GDM1 (cell line): ENCODE measurements at regions not wholly inside any gene's neighbourhood (a gene's known extent, or its start where the extent isn't known, plus 50 kb on each side); places are given as distances from the start of the nearest gene placed in this dataset.

Experiments used
- DNase-seq: peaks from one replicate; lab custom pipeline; 2025; lab: John Stamatoyannopoulos, UW

GRCh38 chr3:95934181-95934580, 880.2 kb upstream of the EPHA6 start:
- no peak for DNase-seq

GRCh38 chr3:95939235-95939809, 875.1 kb upstream of the EPHA6 start:
- no peak for DNase-seq

- no peak for DNase-seq
Observed at GRCh38 chr3:95965704-95966336, 848.6 kb upstream of the EPHA6 start.

DNA sequence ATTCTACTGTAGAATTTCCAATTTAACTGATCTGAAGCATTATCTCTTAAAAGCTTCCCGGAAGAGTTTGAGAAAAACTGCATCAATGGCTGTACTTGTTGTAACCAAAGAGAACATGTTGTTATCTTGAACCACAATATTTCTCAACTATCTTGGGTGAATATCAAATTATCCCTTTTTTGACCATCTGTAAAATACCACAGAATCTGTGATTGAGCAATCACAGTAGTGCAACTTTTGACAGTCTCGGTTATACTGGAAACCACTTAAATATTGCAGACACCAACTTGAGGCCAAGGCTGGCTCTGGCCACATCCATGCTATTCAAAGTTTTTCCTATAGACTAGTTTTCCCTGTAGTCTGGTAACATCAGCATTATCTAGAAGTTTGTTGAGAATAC, 842.8 kb upstream of the EPHA6 start:
- no peak for DNase-seq

DNA sequence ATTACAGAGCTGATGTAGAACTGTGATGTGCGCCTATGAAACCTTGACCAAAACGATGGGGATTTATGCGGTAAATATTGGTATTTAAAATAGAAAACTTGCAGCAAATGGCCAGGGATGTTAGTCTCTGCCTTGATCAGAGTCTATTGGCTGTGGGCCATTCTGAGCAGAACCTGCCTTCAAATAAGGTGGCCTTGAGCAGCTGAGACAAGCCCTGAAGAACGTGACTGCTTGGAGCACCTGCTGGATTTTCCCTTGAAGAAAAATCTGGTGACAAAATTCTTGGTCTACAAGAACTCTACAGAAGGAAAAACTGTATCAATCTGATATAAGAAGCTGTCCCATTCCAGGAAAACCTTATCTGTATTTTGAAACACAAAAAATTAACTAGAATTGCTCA, 820.1 kb upstream of the EPHA6 start:
- DNase-seq, result no peak

DNA sequence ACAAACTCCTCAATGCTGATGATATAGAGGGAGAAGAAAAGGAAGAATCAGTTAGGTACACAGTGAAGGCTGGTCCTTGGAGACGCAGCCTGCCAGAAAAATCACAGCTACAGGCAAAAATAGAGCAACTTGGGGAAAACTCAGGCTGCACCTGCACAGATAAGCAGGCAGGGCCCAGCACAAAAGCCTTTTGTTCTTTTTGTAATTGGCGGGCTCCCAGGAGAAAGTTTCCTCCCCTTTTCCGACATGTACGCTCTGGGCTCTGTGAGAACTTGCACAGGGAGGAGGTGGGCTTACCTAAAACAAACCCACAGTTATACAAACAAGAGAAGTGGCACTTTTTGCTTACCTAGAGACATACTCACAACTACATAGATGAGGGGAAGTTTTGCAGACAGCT, 813.4 kb upstream of the EPHA6 start:
- no peak for DNase-seq

DNA sequence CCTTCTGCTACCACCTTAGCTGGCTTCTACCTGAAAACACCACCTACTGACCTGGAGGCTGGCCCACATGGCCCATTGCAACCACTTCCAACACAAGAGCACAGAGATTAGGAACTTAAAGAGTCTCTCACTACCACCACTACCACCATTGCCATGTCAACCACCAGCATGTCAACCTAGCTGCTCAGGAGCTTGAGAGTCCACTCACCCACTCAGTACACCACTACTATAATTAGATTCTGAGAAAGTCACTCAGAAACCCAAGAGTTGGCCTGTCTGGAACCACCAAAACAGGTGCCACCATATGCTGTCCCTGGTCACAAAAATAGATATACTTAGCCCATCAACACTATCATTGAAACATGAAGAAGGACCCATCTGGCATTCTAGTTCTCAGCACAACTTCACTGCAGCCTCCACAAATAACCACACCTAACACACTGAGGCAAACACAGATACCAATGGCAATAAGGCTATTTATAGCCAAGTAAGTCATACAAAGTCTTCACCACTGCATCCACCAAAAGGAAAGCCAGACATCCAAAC, 806.7 kb upstream of the EPHA6 start:
- no peak for DNase-seq

- DNase-seq, result no peak
Observed at GRCh38 chr3:96012939-96013338, 801.5 kb upstream of the EPHA6 start.

DNA sequence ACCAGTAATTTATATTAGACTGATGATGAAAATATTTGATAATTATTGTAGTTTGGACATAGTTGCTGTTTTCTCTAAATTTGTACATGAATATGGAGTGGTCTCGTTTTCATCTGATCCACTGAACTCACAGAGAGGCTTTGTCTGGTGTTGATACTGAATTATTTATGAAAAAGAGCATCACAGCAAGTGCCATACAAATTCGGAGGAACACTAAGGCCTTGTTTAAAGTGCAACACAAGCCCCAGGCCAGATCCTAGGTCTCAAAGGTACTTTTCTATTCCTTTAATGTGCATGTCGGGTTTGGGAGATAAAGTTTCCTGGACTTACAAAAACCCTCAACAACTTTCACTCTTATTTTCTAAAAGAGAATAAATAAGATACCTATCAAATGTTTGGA, 796.8 kb upstream of the EPHA6 start:
- DNase-seq, result no peak

GRCh38 chr3:96022676-96023075, 791.7 kb upstream of the EPHA6 start:
- DNase-seq, result no peak

- DNase-seq, result no peak
Observed at GRCh38 chr3:96027718-96028117, 786.7 kb upstream of the EPHA6 start.

- DNase-seq, result no peak
Observed at GRCh38 chr3:96039632-96040031, 774.8 kb upstream of the EPHA6 start.

GRCh38 chr3:96059301-96059700, 755.1 kb upstream of the EPHA6 start:
- DNase-seq, result no peak

DNA sequence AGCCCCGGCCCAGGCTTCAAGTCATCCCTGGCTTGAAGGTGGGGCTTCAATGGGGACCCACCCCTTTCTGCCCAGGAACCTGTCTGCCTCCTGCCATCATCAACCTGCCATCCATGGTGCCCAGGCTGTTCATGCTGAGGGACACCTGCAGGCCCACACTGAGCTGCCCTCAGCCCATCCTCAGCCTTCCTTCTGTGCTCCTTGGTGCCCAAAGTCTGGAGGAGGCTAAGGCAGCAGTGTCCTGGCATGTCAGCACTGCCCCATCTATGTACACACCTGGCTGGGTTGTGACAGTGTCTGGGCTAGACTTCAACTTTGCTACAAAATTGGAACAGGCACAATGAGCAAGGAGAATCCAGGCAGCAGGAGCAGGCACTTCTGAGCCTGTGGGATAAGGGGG, 745.3 kb upstream of the EPHA6 start:
- no peak for DNase-seq

- DNase-seq, result no peak
Observed at GRCh38 chr3:96070678-96071077, 743.7 kb upstream of the EPHA6 start.

GRCh38 chr3:96071097-96071496, 743.3 kb upstream of the EPHA6 start:
- no peak for DNase-seq

DNA sequence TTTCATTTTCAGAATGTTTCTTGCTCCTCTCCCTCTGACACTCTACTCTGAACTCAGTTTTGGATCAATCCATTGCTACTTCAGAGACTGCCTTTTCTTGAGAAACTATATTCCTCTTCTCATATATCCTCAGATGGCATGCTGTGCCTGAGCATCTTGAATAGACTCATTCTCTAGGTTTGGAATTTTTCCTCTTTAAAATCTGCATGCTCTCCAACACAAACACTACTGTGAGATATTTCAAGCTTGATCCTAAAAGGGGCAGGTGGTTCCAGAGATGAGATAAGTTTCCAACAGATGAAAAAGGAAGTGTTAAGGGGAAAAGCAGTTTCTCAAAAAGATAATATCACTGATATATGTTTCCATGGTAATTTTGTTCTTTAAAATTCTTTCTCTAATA, 742.2 kb upstream of the EPHA6 start:
- no peak for DNase-seq

- no peak for DNase-seq
Observed at GRCh38 chr3:96083610-96084009, 730.8 kb upstream of the EPHA6 start.

- DNase-seq, result no peak
Observed at GRCh38 chr3:96086018-96086417, 728.4 kb upstream of the EPHA6 start.

DNA sequence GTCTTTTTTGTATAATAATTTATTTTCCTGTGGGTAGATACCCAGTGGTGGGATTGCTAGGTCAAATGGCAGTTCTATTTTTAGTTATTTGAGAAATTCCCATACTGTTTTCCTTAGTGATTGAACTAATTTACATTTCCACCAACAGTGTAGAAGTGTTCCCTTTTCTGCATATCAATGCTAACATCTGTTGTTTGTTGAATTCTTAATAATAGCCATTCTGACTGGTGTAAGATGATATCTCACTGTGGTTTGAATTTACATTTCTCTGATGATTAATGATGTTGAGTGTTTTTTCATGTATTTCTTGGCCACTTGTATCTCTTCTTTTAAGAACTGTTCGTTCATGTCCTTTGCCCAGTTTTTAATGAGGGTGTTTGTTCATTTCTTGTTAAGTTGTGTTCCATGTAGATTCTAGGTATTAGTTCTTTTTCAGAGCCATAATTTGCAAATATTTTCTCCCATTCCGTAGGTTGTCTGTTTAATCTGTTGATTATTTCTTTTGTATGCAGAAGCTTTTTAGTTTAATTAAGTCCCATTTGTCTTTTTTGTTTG, 713.3 kb upstream of the EPHA6 start:
- DNase-seq, result no peak

DNA sequence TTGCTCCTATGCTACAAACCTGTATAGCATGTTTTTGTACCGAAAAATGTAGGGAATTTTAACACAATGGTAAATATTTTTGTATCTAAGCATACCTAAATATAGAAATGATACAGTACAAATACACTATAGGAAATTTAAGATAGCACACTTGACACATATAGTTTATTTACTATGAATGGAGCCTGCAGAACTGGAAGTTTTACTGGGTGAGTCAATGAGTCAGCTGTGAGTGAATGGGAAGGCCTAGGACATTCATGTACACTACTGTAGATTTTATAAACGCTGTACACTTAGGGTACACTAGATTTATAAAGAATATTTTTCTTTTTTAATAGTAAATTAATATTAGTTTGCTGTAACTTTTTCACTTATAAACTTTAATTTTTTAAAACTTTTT, 707.7 kb upstream of the EPHA6 start:
- DNase-seq, result no peak
